ENCODE measurements at regions not wholly inside any gene's neighbourhood (a gene's known extent, or its start where the extent isn't known, plus 50 kb on each side); places are given as distances from the start of the nearest gene placed in this dataset.
"Not testable (repeated sequence)": the region's sequence is repeated elsewhere in the genome, so short reads cannot be mapped to it uniquely, and the experiment has no call there.

- FAIRE-seq (no peak), DNase-seq (ENCODE audit: insufficient read length, low spot score) (no peak)
- no peak for TF ChIP-seq CTCF (IDR thresholded peaks at IDR 0.05; ENCODE audit: insufficient read depth, missing control alignments)
These were observed 118.8 kb upstream of the LYZL2 start for GRCh38 chr10:30748152-30748973.

- FAIRE-seq, result no peak
- TF ChIP-seq CTCF (IDR thresholded peaks at IDR 0.05; ENCODE audit: insufficient read depth, missing control alignments), result no peak
- DNase-seq (ENCODE audit: insufficient read length, low spot score), result no peak
These were observed 118.1 kb upstream of the LYZL2 start for GRCh38 chr10:30747633-30748032.

- no peak for TF ChIP-seq CTCF (IDR thresholded peaks at IDR 0.05; ENCODE audit: insufficient read depth, missing control alignments)
- DNase-seq (ENCODE audit: insufficient read length, low spot score), result no peak
- no peak for FAIRE-seq
These were observed 116.4 kb upstream of the LYZL2 start for GRCh38 chr10:30745953-30746352.

- no peak for TF ChIP-seq CTCF (IDR thresholded peaks at IDR 0.05; ENCODE audit: insufficient read depth, missing control alignments)
- DNase-seq (ENCODE audit: insufficient read length, low spot score), result no peak
- FAIRE-seq, result no peak
These were observed 114.6 kb upstream of the LYZL2 start for GRCh38 chr10:30744106-30744505.

GRCh38 chr10:30743586-30743985, 114.0 kb upstream of the LYZL2 start:
- FAIRE-seq (no peak), DNase-seq (ENCODE audit: insufficient read length, low spot score) (no peak)
- TF ChIP-seq CTCF (IDR thresholded peaks at IDR 0.05; ENCODE audit: insufficient read depth, missing control alignments), result no peak

- DNase-seq (ENCODE audit: insufficient read length, low spot score) (no peak), FAIRE-seq (no peak)
- no peak for TF ChIP-seq CTCF (IDR thresholded peaks at IDR 0.05; ENCODE audit: insufficient read depth, missing control alignments)
These were observed 112.9 kb upstream of the LYZL2 start for GRCh38 chr10:30742471-30742870.

GRCh38 chr10:30740774-30741173, 111.2 kb upstream of the LYZL2 start:
- not testable (repeated sequence) for FAIRE-seq; DNase-seq (ENCODE audit: insufficient read length, low spot score)
